Stomach (tissue), 8 donors: ENCODE measurements at regions not wholly inside any gene's neighbourhood (a gene's known extent, or its start where the extent isn't known, plus 50 kb on each side); places are given as distances from the start of the nearest gene placed in this dataset.

Experiments used
- DNase-seq, 2 donors: peaks; one replicate each; pipeline versions ENCODE4 v3.0.0 to v3.0.0-alpha.2; 2013 to 2019
- H3K27ac ChIP-seq, 5 donors: fragments of 200-600 bp in 4 of 5; sonication (generic) in 4 of 5; one replicate each; pipeline ENCODE4 v1.5.1; 2013 to 2019; ENCODE audit warnings: mild to moderate bottlenecking in 1 of 5, moderate library complexity in 1 of 5
- H3K27me3 ChIP-seq, 3 donors: fragments of 200-600 bp; sonication (generic); one replicate each; pipeline ENCODE4 v1.5.1; 2017 to 2019; ENCODE audit warnings: mixed run types in 1 of 3
- H3K36me3 ChIP-seq, 4 donors: fragments of 200-600 bp; sonication (generic); 1 replicate in 3 of 4; 2 replicates in 1 of 4; pipeline ENCODE4 v1.5.1; 2016 to 2019
- H3K4me1 ChIP-seq, 4 donors: fragments of 200-600 bp; sonication (generic); one replicate each; pipeline ENCODE4 v1.5.1; 2016 to 2019
- H3K4me3 ChIP-seq, 4 donors: fragments of 200-600 bp; sonication (generic) in 3 of 4; one replicate each; pipeline ENCODE4 v1.5.1; 2016 to 2019; ENCODE audit warnings: mild to moderate bottlenecking in 1 of 4
- H3K9me3 ChIP-seq, 4 donors: fragments of 200-600 bp; sonication (generic); one replicate each; pipeline ENCODE4 v1.5.1; 2016 to 2019
- EP300 ChIP-seq: sonication (generic); formaldehyde crosslinking; IDR thresholded peaks from one replicate; pipeline ENCODE4 v1.6.1; 2017; ENCODE audit warnings: antibody characterized with exemption
- POLR2A ChIP-seq, 4 donors: fragments of 450-650 bp; IDR thresholded peaks; one replicate each; pipeline ENCODE4 v1.6.1; 2016; ENCODE audit warnings: antibody characterized with exemption in 4 of 4, control low read depth in 2 of 4, mild to moderate bottlenecking in 1 of 4, moderate library complexity in 1 of 4
- POLR2AphosphoS5 ChIP-seq, 3 donors: sonication (generic); formaldehyde crosslinking; IDR thresholded peaks; one replicate each; pipeline ENCODE4 v1.6.1; 2016; ENCODE audit warnings: antibody characterized with exemption in 3 of 3
- WGBS, 5 donors: extraction: QIAGEN DNeasy Blood & Tissue Kit in 3 of 5; methylation state at CpG; one replicate each; pipeline versions ENCODE4 v1.1.5 to v1.1.7; 2013 to 2018; 5-methylcytosine and 5-hydroxymethylcytosine counted together
- intact Hi-C: fragments of 100-400 bp; cut with DNase I; formaldehyde crosslinking; loops from one replicate; pipeline ENCODE4 v1.15.1; 2023; ENCODE audit warnings: low total_unique reads
- TF ChIP-seq, protein P1 (sequence below), 7 experiments: fragments of 450-650 bp in 4 of 7; fragments of 200-600 bp in 3 of 7; sonication (generic) in 3 of 7; IDR thresholded peaks; one replicate each; pipeline ENCODE4 v1.5.1; 2016 to 2019; ENCODE audit warnings: antibody characterized with exemption in 7 of 7, control low read depth in 2 of 7, mild to moderate bottlenecking in 1 of 7
- donor health status: healthy with polysubstance abuse.
- donor health status: Bipolar disorder and iron deficiency.
- donor health status: healthy.

DNA sequence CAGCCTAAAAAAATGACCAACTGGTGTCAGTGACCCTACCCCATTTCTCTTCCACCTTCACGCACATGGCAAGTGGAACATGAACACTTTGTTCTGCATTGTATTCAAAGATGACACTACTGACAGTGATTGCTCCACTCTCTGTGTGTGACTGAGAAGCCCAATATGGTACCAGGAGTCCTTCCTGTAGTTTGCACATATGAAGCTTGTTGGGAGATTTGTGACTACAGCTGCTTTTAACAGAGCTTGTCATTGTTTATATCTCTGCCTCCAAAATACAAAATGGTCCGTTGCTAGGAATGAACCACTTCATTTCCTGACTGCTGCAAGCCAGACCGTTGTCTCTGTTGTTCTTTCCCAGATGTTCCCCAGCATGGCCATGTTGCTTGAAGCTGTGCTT is 140.3 kb upstream of the TCF21 start:
- Histone ChIP-seq H3K4me3 (no peak overlapping the region), H3K4me1 (no peaks in the 10 kb centered on the region), H3K9me3 (no peaks in the 10 kb centered on the region), H3K36me3 (no peaks in the 10 kb centered on the region), H3K27ac (peak overlapping the region in 1 of 5 donors; percentile 58), H3K27me3 (no peaks in the 10 kb centered on the region)
- 59 to 74% (median 65%) methylated on average over 3 of the region's 3 CpGs for WGBS, 5 donors
- TF ChIP-seq, protein P1, sequence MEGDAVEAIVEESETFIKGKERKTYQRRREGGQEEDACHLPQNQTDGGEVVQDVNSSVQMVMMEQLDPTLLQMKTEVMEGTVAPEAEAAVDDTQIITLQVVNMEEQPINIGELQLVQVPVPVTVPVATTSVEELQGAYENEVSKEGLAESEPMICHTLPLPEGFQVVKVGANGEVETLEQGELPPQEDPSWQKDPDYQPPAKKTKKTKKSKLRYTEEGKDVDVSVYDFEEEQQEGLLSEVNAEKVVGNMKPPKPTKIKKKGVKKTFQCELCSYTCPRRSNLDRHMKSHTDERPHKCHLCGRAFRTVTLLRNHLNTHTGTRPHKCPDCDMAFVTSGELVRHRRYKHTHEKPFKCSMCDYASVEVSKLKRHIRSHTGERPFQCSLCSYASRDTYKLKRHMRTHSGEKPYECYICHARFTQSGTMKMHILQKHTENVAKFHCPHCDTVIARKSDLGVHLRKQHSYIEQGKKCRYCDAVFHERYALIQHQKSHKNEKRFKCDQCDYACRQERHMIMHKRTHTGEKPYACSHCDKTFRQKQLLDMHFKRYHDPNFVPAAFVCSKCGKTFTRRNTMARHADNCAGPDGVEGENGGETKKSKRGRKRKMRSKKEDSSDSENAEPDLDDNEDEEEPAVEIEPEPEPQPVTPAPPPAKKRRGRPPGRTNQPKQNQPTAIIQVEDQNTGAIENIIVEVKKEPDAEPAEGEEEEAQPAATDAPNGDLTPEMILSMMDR (IDR thresholded peaks at IDR 0.05) = no peak
- TF ChIP-seq EP300 (no peak), POLR2AphosphoS5 (IDR thresholded peaks at IDR 0.05) (peak in 2 of 3 donors; percentile 43 to 44), POLR2A (IDR thresholded peaks at IDR 0.05) (no peak)
- DNase-seq = peak in 1 of 2 donors; percentile 69
- intact Hi-C loops = no loop called here

DNA sequence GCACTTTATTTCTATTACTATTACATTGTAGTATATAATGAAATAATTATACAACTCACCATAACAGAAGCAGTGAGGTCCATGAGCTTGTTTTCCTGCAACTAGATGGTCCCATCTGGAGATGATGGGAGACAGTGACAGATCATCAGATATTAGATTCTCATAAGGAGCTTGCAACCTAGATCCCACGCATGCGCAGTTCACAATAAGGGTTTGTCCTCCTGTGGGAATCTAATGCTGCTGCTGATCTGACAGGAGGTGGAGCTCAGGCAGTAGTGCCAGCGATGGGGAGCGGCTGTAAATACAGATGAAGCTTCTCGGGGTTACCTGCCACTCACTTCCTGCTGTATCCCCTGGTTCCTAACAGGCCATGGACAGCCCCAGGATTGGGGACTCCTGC is 139.5 kb upstream of the TCF21 start:
- 73 to 88% (median 76%) methylated on average over 5 of the region's 5 CpGs for WGBS, 5 donors
- H3K4me3 ChIP-seq = no peak overlapping the region
- no peaks in the 10 kb centered on the region for H3K36me3 ChIP-seq
- H3K9me3 ChIP-seq = no peaks in the 10 kb centered on the region
- peak overlapping the region in 1 of 5 donors; percentile 58 for H3K27ac ChIP-seq
- TF ChIP-seq POLR2A (IDR thresholded peaks at IDR 0.05) = no peak
- no peak for TF ChIP-seq POLR2AphosphoS5 (IDR thresholded peaks at IDR 0.05)
- no peak for TF ChIP-seq EP300
- TF ChIP-seq, protein P1 (IDR thresholded peaks at IDR 0.05) = no peak
- no peaks in the 10 kb centered on the region for H3K27me3 ChIP-seq
- no peaks in the 10 kb centered on the region for H3K4me1 ChIP-seq
- DNase-seq = no peak
- intact Hi-C loops = no loop called here

DNA sequence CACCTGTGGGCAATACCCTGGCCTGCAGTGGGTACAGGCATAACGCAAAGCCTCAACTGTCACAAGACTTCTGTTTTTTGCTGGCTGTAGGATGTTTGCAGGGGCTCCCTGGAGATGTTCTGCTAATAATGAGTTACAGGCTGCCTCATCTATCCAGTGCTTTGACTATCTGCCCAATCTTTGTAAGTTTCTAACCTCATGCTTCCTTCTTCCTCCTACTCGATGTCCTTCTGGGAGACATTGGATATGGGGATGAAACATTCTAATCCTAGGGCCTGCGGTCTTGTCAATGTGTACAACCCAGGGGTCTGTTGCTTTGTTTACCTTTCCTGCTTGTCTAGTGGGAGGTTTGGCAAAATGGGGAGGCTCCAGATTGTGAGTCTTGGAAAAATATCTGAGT is 136.8 kb upstream of the TCF21 start:
- intact Hi-C loops = no loop called here
- H3K4me1 ChIP-seq = no peaks in the 10 kb centered on the region
- no peak for DNase-seq
- no peaks in the 10 kb centered on the region for H3K36me3 ChIP-seq
- H3K27me3 ChIP-seq = no peaks in the 10 kb centered on the region
- no peak for TF ChIP-seq POLR2A (IDR thresholded peaks at IDR 0.05)
- TF ChIP-seq, protein P1 (IDR thresholded peaks at IDR 0.05) = no peak
- no peak for TF ChIP-seq EP300
- TF ChIP-seq POLR2AphosphoS5 (IDR thresholded peaks at IDR 0.05) = no peak
- WGBS, 5 donors = 59 to 77% (median 67%) methylated on average over 3 of the region's 3 CpGs
- no peaks in the 10 kb centered on the region for H3K9me3 ChIP-seq
- peak overlapping the region in 2 of 5 donors; percentile 23 to 37 for H3K27ac ChIP-seq
- H3K4me3 ChIP-seq = no peak overlapping the region

DNA sequence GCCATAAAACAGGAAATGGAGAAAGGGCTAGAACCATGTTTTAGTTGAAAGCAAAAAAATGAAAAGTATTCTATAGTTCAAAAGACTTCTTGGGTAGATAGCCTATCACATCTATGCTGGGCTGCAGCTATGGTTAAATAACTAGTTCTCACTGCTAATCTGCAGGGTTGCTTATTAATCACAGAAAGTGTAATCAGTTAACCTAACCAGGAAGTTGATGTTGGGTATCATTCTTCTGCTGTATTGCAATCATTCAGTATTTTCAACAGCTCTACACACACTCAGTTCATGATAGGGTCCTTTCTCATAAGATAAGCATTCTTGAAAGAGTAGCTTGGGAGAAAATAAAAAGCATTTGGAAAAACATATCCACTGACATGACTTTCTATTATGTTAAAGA is 135.2 kb upstream of the TCF21 start:
- no peaks in the 10 kb centered on the region for H3K36me3 ChIP-seq
- peak overlapping the region in 1 of 5 donors; percentile 48 for H3K27ac ChIP-seq
- H3K9me3 ChIP-seq = no peaks in the 10 kb centered on the region
- H3K27me3 ChIP-seq = no peaks in the 10 kb centered on the region
- H3K4me3 ChIP-seq = no peak overlapping the region
- intact Hi-C loops = no loop called here
- no peak for TF ChIP-seq POLR2AphosphoS5 (IDR thresholded peaks at IDR 0.05)
- TF ChIP-seq EP300 = no peak
- no peak for TF ChIP-seq POLR2A (IDR thresholded peaks at IDR 0.05)
- TF ChIP-seq, protein P1 (IDR thresholded peaks at IDR 0.05) = no peak
- DNase-seq = no peak
- H3K4me1 ChIP-seq = no peaks in the 10 kb centered on the region
